ENCODE measurements at regions not wholly inside any gene's neighbourhood (a gene's known extent, or its start where the extent isn't known, plus 50 kb on each side); places are given as distances from the start of the nearest gene placed in this dataset.

- no peak for TF ChIP-seq CTCF (conservative IDR thresholded peaks at IDR 0.05)
- DNase-seq (ENCODE audit: extremely low spot score, unreplicated experiment): no peak
- H3K9me3 Mint-ChIP-seq: no peaks in the 10 kb centered on the region
- H3K27ac Mint-ChIP-seq: no peak overlapping the region
- peaks cover 4% of the 10 kb centered on the region for H3K27me3 Mint-ChIP-seq
- no peaks in the 10 kb centered on the region for H3K36me3 Mint-ChIP-seq
- peaks cover 27% of the 10 kb centered on the region for H3K4me1 Mint-ChIP-seq (ENCODE audit: unreplicated experiment)
- no peak overlapping the region for H3K4me3 Mint-ChIP-seq
These were observed 129.7 kb downstream of the TDRD15 start for GRCh38 chr2:21253311-21254027.

GRCh38 chr2:21254170-21254965 is 130.6 kb downstream of the TDRD15 start:
- TF ChIP-seq CTCF (conservative IDR thresholded peaks at IDR 0.05): no peak
- Mint-ChIP-seq H3K27ac (no peak overlapping the region), H3K36me3 (no peaks in the 10 kb centered on the region), H3K9me3 (no peaks in the 10 kb centered on the region), H3K27me3 (peaks cover 4% of the 10 kb centered on the region), H3K4me1 (ENCODE audit: unreplicated experiment) (peaks cover 28% of the 10 kb centered on the region), H3K4me3 (no peak overlapping the region)
- no peak for DNase-seq (ENCODE audit: extremely low spot score, unreplicated experiment)

GRCh38 chr2:21256006-21256405 is 132.2 kb downstream of the TDRD15 start:
- Mint-ChIP-seq H3K9me3 (no peaks in the 10 kb centered on the region), H3K27ac (no peak overlapping the region), H3K4me1 (ENCODE audit: unreplicated experiment) (peaks cover 28% of the 10 kb centered on the region), H3K27me3 (peaks cover 4% of the 10 kb centered on the region), H3K36me3 (no peaks in the 10 kb centered on the region), H3K4me3 (no peak overlapping the region)
- DNase-seq (ENCODE audit: extremely low spot score, unreplicated experiment): no peak
- no peak for TF ChIP-seq CTCF (conservative IDR thresholded peaks at IDR 0.05)

- no peak overlapping the region for H3K27ac Mint-ChIP-seq
- H3K9me3 Mint-ChIP-seq: no peaks in the 10 kb centered on the region
- DNase-seq (ENCODE audit: extremely low spot score, unreplicated experiment): no peak
- no peak overlapping the region for H3K4me3 Mint-ChIP-seq
- H3K36me3 Mint-ChIP-seq: no peaks in the 10 kb centered on the region
- H3K4me1 Mint-ChIP-seq (ENCODE audit: unreplicated experiment): peaks cover 30% of the 10 kb centered on the region
- H3K27me3 Mint-ChIP-seq: peaks cover 9% of the 10 kb centered on the region
- no peak for TF ChIP-seq CTCF (conservative IDR thresholded peaks at IDR 0.05)
These were observed 133.9 kb downstream of the TDRD15 start for GRCh38 chr2:21257621-21258020.

- no peaks in the 10 kb centered on the region for H3K9me3 Mint-ChIP-seq
- TF ChIP-seq CTCF (conservative IDR thresholded peaks at IDR 0.05): no peak
- H3K27me3 Mint-ChIP-seq: peaks cover 11% of the 10 kb centered on the region
- H3K4me1 Mint-ChIP-seq (ENCODE audit: unreplicated experiment): peaks cover 30% of the 10 kb centered on the region
- DNase-seq (ENCODE audit: extremely low spot score, unreplicated experiment): no peak
- no peak overlapping the region for H3K27ac Mint-ChIP-seq
- no peaks in the 10 kb centered on the region for H3K36me3 Mint-ChIP-seq
- H3K4me3 Mint-ChIP-seq: no peak overlapping the region
These were observed 134.3 kb downstream of the TDRD15 start for GRCh38 chr2:21258082-21258481.
